Stimulated activated CD8-positive, alpha-beta memory T cell treated with anti-CD3 and anti-CD28 coated beads, Interleukin-15, amount 100 ng/mL, for 1 hour (primary cell): ENCODE measurements at regions not wholly inside any gene's neighbourhood (a gene's known extent, or its start where the extent isn't known, plus 50 kb on each side); places are given as distances from the start of the nearest gene placed in this dataset.

ENCODE experiments used
- DNase-seq: peaks from one replicate; pipeline ENCODE4 v3.0.0-alpha.2; 2020; ENCODE audit warnings: low read depth

DNA sequence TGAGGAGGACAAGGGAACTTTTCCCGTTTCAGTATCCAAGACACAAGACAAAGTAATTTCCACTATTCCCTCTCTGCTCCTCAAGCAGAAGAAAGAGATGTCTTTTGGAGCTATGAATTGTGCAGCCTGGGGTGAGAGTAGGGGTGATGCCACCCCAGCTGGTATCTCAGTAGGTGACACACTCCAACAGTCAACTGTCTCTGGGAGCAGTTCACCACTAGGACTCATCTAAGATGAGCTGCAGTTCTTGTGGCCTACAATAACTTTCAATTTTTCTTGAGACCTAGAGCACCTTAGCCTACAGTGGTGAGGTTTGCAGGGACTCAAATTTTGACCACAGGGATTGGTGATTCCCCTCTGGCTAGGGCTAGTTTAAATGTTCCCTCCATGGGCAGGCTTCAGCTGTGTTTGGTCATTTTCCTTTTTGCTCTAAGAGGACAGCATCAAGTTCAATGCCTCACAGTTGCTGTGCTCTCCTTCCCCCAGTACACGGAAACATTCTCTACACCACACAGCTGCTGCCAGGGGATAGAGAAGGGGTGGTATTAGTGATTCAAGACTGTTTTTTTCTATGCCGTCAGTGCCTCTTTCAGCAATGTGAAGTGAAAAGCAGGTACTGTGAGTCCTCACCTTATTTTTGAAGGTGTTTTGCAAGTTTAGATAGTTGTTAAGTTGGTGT lies 278.6 kb upstream of the RORB start:
- DNase-seq = no peak

DNA sequence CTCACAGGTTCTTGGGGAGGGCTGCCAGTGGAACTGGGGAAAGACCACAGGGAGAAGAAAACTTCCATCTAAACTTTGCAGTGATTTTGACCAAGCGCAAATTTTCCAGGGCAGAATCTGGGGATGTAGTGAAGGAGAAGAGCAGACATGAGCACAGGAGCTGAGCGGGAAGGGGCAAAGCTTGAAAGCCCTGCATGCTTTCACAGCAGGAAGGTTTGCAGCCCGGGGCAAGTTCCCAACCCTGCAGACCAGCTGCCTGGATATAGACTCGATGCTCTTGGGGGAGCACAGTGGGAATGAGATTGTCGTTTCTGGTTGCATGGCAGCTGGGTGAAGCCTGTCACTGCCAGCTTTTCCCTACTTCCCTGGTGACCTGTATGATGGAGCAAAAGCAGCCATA lies 276.8 kb upstream of the RORB start:
- DNase-seq = no peak

GRCh38 chr9:74236857-74237256 lies 260.3 kb upstream of the RORB start:
- no peak for DNase-seq

- DNase-seq = no peak
Measured at GRCh38 chr9:74245866-74246497, 251.2 kb upstream of the RORB start.

DNA sequence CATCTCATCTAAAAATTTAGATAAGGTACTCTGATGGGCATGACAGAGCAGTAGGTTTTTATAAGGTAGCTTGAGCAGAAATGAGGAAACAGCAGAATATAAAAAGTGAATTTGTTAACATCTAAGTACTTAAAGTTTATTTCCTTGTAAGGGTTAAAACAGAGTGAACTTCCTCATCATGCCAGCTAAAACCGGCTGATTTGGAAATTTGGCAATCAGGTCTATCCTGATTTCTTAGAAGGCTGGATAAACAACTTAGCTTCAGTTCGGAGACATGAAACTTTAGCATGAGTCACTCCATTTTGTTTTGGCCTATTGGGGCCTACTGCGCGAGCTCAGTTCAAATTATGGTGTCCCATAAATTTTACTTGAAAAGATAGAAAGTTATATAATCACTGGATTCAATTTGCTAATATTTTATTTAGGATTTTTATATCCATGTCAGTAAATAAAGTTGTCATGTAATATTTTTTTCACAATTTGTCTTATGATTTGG lies 241.6 kb upstream of the RORB start:
- DNase-seq = no peak

DNA sequence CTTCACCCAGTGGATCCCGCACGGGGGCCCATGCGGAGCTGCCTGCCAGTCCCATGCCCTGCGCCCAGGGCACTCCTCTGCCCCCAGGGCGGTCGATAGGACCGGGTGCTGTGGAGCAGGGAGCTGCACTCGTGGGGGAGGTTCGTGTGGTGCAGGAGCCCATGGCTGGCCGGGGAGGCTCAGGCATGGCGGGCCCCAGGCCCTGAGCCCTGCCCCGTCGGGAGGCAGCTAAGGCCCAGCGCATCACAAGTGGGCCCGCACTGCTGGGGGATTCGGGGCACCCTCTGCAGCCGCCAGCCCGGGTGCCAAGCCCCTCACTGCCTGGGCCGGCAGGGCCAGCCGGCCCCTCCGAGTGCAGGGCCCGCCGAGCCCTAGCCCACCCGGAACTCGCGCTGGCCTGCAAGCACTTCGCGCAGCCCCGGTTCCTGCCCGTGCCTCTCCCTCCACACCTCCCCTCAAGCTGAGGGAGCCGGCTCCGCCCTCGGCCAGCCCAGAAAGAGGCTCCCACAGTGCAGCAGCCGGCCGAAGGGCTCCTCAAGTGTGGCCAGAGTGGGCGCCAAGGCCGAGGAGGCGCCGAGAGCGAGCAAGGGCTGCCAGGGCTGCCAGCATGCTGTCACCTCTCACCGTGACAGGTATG lies 221.1 kb upstream of the RORB start:
- DNase-seq = no peak

DNA sequence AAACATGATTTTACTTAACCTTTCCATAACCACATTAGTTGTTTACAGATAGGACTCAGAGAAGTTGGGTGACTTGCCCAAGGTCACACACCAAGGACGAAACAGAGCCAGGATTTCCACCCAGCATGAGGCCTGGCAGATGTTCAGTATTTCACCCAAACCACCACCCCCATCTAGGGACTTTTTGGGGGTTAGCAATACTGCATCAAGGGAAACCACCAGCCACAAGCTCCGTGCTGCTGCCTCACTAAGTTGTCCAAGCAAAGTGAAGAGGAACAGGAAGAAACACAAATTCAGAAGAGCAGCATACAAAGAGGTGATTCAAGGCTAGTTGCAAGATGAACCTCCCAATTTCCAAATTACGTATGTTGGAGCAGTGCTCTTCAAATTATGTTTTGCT lies 219.6 kb upstream of the RORB start:
- peak; percentile 10 for DNase-seq

GRCh38 chr9:74281674-74282073 lies 215.5 kb upstream of the RORB start:
- DNase-seq = no peak

DNA sequence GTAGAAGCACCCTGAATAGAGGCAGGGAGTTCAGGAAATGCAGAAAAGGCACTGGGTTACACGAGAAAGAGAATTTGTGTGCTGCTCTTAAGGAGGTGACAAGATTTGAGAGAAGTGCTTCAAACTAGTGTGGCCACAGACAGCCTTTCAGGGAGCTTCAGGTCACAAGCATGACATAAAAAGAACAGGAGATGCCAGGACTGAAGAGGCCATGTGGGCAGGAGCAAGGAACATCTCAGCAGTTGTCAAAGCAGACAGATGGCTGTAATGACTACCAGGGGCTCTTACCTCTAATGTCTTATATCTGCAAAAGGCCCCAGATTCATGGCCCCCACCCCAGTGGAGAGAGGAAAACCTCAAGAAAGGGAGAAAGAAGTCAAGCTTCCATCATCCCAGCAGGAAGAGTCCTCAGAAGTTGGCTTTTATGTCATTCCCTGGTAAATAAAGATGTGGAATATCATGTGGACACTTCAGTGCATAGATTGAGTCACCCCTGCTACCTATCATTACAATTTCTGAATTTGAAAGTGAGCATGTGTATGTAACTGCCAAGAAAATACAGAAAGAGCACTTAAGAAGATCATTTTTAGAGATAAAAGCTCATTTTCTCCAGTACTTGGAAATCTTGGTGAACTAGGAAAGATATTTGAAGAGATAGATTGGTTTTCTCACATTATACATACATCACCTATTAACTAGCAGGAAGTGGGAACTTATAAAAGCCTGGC lies 214.4 kb upstream of the RORB start:
- no peak for DNase-seq

GRCh38 chr9:74284581-74285450 lies 212.3 kb upstream of the RORB start:
- no peak for DNase-seq

- DNase-seq = no peak
Measured at GRCh38 chr9:74293479-74293878, 203.7 kb upstream of the RORB start.

DNA sequence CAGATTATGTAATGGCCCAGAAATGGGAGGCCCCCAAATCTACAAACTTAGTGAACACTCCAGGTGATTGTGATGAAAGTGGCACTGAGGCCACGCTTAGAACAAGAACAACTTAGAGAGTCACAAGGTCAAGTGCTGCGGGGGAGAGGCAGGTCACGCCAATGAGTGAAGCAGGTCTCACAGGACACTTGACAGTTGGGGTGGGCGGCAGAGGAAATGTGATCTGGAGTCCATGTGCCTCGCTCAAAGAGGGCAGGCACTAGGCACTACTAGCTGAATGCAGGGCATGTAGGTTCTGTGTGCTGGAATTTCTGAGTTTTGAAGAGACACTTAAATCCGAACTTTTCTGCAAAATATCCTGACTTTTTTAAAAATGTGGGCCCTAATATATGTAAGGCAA lies 193.2 kb upstream of the RORB start:
- no peak for DNase-seq

DNA sequence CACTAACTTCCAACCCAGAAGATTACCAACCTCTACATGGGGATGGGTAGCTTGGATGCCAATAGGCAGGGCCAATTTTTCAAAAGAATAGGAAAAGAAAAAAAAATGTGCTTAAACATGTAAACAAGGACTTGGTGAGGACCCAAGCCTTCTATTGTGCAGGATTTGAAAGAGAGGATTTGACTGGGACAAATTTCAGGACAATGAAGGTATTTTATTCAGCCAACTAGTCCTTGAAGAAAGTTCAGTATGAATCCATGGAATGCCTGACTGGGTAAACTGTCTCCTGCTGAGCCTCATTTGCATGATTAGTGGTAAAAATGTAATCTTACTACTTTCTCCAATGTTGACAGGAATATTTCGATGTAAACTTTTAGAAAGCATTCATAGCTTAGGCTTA lies 192.5 kb upstream of the RORB start:
- no peak for DNase-seq

- no peak for DNase-seq
Measured at GRCh38 chr9:74309654-74310053, 187.5 kb upstream of the RORB start.

- no peak for DNase-seq
Measured at GRCh38 chr9:74317235-74317634, 179.9 kb upstream of the RORB start.

- DNase-seq = no peak
Measured at GRCh38 chr9:74321396-74321795, 175.7 kb upstream of the RORB start.

DNA sequence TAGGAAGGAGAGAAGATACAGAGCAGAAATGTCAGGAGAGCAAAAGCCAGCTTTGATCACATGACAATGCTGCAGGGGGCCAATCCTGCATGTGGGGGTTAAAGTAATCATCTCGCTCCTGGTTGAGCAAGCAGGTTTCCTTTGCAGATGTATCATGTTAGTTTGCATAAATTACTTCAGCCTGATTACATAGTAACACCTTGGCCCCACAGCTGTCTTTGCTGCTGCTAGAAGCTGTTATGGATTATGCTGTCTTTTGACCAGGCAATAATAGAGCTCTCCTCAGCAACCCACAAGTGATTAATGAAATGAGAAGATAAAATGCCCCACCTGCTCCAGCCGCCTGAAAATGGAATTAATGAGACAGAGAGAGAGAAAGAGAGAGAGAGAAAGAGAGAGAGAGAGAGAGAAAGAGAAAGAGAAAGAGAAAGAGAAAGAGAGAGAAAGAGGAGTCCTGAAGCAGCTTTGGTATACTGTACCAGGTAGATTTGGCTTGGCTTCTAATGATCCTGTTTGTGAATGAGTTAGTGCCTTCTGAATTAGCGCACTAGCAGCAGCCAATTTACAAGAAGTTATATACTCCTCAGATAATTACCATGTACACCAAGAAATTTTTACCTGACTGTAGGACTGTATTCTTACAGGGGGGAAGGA lies 174.3 kb upstream of the RORB start:
- no peak for DNase-seq

GRCh38 chr9:74330487-74331214 lies 166.5 kb upstream of the RORB start:
- no peak for DNase-seq

GRCh38 chr9:74331607-74332006 lies 165.5 kb upstream of the RORB start:
- no peak for DNase-seq

DNA sequence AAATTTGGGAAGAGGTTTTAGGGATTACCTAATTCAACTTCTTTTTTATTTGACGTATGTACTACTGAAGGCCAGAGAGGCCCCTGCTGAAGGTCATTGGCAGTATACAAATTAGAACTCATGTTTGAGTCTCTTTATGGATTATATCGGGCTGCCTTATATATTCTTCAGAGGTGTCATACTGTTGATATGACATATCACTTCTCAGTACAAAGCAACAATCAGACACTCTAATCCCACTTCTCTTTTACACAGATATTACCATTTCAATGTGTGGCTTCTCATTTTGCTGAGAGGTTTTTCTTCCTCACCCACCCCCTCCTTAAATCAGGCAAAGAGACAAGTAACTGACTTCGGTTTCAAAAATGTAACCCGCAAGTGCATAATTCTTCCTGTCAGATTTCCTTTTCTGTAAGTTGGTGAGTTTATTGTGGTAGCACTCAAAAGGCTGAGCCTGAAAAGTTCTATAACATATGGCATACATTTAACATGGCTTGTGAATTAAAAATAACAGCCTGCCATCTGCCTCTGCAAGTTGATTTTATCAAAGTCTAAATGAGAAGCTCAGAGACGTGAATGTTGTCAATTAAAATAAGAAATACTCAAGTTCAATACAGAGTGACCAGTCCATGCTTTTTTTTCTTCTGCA lies 163.6 kb upstream of the RORB start:
- DNase-seq = no peak
